Panc1 (cell line): ENCODE measurements at regions not wholly inside any gene's neighbourhood (a gene's known extent, or its start where the extent isn't known, plus 50 kb on each side); places are given as distances from the start of the nearest gene placed in this dataset.
"Not testable (repeated sequence)": the region's sequence is repeated elsewhere in the genome, so short reads cannot be mapped to it uniquely, and the experiment has no call there.

Experiments
- ATAC-seq: fragments of 200-7000 bp; cut with Tn5 transposase; 2 replicates; pipeline ENCODE4 v1.9.1; 2020; ENCODE audit warnings: mild to moderate bottlenecking, moderate library complexity
- BruUV-seq: library from RNA; stranded (reverse); fragments of 400-500 nt; replicated peaks from 2 replicates; lab custom pipeline; 2021; lab: Mats Ljungman, UMichigan
- CTCF ChIA-PET: fragments of 300-600 bp; sonication (Branson Sonifier 250); formaldehyde crosslinking; loops from one replicate; lab custom pipeline; 2022; ENCODE audit warnings: antibody characterized with exemption; lab: Charles Lee
- POLR2A ChIA-PET: fragments of 300-600 bp; sonication (Branson Sonifier 250); formaldehyde crosslinking; loops from one replicate; lab custom pipeline; 2022; ENCODE audit warnings: antibody characterized with exemption; lab: Charles Lee
- DNase-seq: peaks from one replicate; pipeline ENCODE4 v3.0.0-alpha.2; 2010; ENCODE audit warnings: low read depth, low spot score
- H3K27ac ChIP-seq: 2 replicates; pipeline ENCODE4 v1.5.1; 2011; ENCODE audit warnings: mild to moderate bottlenecking, low read length, inconsistent platforms
- H3K27me3 ChIP-seq: fragments of 200-500 bp; sonication (Bioruptor generic); 2 replicates; pipeline ENCODE4 v1.6.0; 2014; ENCODE audit warnings: low read length, inconsistent platforms; ENCODE audit not compliant: control insufficient read depth, insufficient read depth
- H3K36me3 ChIP-seq: fragments of 200-500 bp; sonication (Bioruptor generic); 2 replicates; pipeline ENCODE4 v1.5.1; 2014; ENCODE audit warnings: inconsistent platforms, mild to moderate bottlenecking, low read length, moderate library complexity; ENCODE audit not compliant: control insufficient read depth, insufficient read depth
- H3K4me1 ChIP-seq: 2 replicates; pipeline ENCODE4 v1.5.1; 2011; ENCODE audit warnings: inconsistent platforms, mild to moderate bottlenecking, low read length, moderate library complexity; ENCODE audit not compliant: control insufficient read depth, insufficient read depth
- H3K4me3 ChIP-seq, 2 experiments: 2 replicates each; pipeline ENCODE4 v1.5.1; 2011 to 2012; ENCODE audit warnings: low read depth in 2 of 2, low read length in 2 of 2, mild to moderate bottlenecking in 2 of 2, inconsistent platforms in 1 of 2, moderate library complexity in 1 of 2
- H3K9me3 ChIP-seq: fragments of 200-500 bp; sonication (Bioruptor generic); 2 replicates; pipeline ENCODE4 v1.5.1; 2014; ENCODE audit warnings: low read depth, mild to moderate bottlenecking, inconsistent platforms, low read length, moderate library complexity; ENCODE audit not compliant: control insufficient read depth, insufficient read depth
- POLR2AphosphoS5 ChIP-seq: IDR thresholded peaks from 2 replicates; pipeline ENCODE4 v1.6.1; 2012; ENCODE audit warnings: mild to moderate bottlenecking, low read depth, low read length, moderate library complexity
- SIN3A ChIP-seq: IDR thresholded peaks from 2 replicates; pipeline ENCODE4 v1.6.1; 2012; ENCODE audit warnings: low read depth, mild to moderate bottlenecking, low read length, moderate library complexity, borderline replicate concordance; ENCODE audit not compliant: insufficient read depth
- TCF7L2 ChIP-seq: IDR thresholded peaks from 2 replicates; pipeline ENCODE4 v1.6.1; 2011; ENCODE audit warnings: mild to moderate bottlenecking, low read depth, low read length, inconsistent platforms
- in situ Hi-C: cut with HindIII; loops from 2 replicates; pipeline ENCODE4 v1.10.0; 2016; ENCODE audit warnings: low sequenced_read_pairs, low pct_unique_long_range_greater_than_20kb
- intact Hi-C: fragments of 100-400 bp; cut with micrococcal nuclease; formaldehyde crosslinking; loops from one replicate; pipeline ENCODE4 v1.10.0; 2022; ENCODE audit not compliant: unreplicated experiment
- TF ChIP-seq, protein P1 (sequence below), 2 experiments: IDR thresholded peaks; 2 replicates each; pipeline ENCODE4 v1.6.1; 2011 to 2012; ENCODE audit warnings: low read depth in 2 of 2, control low read depth in 1 of 2, low read length in 1 of 2, mild to moderate bottlenecking in 1 of 2, moderate library complexity in 1 of 2; ENCODE audit not compliant: insufficient read depth in 1 of 2
- TF ChIP-seq, protein P2 (sequence below): fragments of 450-650 bp; IDR thresholded peaks from 2 replicates; pipeline ENCODE4 v1.5.1; 2017; ENCODE audit warnings: mild to moderate bottlenecking

DNA sequence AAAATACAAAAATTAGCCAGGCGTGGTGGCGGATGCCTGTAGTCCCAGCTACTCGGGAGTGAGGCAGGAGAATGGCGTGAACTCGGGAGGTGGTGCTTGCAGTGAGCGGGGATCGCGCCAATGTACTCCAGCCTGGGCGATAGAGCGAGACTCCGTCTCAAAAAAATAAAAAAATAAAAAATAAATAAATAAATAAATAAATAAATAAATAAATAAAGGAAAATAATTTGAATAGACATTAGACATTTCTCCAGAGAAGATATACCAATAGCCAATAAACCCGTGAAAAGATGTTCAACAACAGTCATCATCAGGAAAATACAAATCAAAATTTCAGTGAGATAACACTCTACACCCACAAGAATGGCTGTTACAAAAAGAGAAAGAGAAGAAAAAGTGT is 1302.4 kb upstream of the GYPC start:
- intact Hi-C loops, DNase-seq, H3K4me1 ChIP-seq, BruUV-seq, H3K27ac ChIP-seq, ATAC-seq, POLR2A ChIA-PET, CTCF ChIA-PET, in situ Hi-C loops, H3K36me3 ChIP-seq, H3K27me3 ChIP-seq, H3K4me3 ChIP-seq, H3K9me3 ChIP-seq: not testable (repeated sequence)

DNA sequence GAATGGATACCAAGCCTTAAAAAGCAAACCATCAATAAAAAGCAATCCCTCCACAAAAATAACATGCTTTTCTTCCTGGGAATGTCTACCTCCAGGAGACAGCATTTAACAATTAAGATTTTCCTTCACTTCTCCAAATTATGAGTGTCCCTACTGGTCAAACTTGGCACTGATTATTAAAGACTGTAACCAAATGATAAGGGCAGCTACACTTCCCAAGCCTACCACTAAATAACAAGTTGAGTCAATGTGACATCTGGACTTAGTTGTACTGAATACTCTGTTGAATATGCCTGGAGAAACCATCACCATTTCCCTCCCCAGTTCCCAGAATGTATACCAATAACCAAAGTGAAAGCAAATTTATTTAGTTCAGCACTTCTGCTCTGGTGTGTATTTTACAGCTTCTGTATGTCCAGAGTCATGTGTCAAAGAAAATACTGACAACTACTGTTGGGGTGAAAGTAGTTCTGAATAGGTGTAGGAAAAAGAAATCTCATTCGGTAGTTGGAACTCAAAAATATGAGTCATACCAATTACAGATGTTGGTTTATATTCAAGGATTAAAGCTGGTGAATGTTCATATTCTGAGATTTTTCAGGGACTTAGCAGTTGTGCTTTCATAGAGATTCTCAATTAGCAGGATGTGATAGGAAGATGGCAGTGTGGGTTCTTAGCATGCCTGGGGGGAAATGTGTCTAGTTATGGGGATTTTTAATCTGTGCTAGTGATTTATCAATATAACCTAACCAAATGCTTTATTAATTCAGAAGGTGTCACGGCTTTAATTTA is 1291.6 kb upstream of the GYPC start:
- BruUV-seq = no TSS peak
- in situ Hi-C loops (no loop called here), intact Hi-C loops (no loop called here)
- no peaks in the 10 kb centered on the region for H3K27me3 ChIP-seq
- ATAC-seq = no peak
- no peak overlapping the region for H3K27ac ChIP-seq
- no peaks in the 10 kb centered on the region for H3K4me1 ChIP-seq
- no peak overlapping the region for H3K4me3 ChIP-seq
- H3K36me3 ChIP-seq = no peaks in the 10 kb centered on the region
- POLR2A ChIA-PET = no interaction called here
- CTCF ChIA-PET = no interaction called here
- TF ChIP-seq, protein P1, sequence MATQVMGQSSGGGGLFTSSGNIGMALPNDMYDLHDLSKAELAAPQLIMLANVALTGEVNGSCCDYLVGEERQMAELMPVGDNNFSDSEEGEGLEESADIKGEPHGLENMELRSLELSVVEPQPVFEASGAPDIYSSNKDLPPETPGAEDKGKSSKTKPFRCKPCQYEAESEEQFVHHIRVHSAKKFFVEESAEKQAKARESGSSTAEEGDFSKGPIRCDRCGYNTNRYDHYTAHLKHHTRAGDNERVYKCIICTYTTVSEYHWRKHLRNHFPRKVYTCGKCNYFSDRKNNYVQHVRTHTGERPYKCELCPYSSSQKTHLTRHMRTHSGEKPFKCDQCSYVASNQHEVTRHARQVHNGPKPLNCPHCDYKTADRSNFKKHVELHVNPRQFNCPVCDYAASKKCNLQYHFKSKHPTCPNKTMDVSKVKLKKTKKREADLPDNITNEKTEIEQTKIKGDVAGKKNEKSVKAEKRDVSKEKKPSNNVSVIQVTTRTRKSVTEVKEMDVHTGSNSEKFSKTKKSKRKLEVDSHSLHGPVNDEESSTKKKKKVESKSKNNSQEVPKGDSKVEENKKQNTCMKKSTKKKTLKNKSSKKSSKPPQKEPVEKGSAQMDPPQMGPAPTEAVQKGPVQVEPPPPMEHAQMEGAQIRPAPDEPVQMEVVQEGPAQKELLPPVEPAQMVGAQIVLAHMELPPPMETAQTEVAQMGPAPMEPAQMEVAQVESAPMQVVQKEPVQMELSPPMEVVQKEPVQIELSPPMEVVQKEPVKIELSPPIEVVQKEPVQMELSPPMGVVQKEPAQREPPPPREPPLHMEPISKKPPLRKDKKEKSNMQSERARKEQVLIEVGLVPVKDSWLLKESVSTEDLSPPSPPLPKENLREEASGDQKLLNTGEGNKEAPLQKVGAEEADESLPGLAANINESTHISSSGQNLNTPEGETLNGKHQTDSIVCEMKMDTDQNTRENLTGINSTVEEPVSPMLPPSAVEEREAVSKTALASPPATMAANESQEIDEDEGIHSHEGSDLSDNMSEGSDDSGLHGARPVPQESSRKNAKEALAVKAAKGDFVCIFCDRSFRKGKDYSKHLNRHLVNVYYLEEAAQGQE (IDR thresholded peaks at IDR 0.05; ENCODE audit: insufficient read depth in 1 of 2, low read depth in 2 of 2, low read length in 1 of 2) = no peak
- TF ChIP-seq TCF7L2 (no peak), POLR2AphosphoS5 (no peak), SIN3A (no peak)
- TF ChIP-seq, protein P2, sequence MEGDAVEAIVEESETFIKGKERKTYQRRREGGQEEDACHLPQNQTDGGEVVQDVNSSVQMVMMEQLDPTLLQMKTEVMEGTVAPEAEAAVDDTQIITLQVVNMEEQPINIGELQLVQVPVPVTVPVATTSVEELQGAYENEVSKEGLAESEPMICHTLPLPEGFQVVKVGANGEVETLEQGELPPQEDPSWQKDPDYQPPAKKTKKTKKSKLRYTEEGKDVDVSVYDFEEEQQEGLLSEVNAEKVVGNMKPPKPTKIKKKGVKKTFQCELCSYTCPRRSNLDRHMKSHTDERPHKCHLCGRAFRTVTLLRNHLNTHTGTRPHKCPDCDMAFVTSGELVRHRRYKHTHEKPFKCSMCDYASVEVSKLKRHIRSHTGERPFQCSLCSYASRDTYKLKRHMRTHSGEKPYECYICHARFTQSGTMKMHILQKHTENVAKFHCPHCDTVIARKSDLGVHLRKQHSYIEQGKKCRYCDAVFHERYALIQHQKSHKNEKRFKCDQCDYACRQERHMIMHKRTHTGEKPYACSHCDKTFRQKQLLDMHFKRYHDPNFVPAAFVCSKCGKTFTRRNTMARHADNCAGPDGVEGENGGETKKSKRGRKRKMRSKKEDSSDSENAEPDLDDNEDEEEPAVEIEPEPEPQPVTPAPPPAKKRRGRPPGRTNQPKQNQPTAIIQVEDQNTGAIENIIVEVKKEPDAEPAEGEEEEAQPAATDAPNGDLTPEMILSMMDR = no peak
- H3K9me3 ChIP-seq = no peaks in the 10 kb centered on the region
- DNase-seq = no peak

DNA sequence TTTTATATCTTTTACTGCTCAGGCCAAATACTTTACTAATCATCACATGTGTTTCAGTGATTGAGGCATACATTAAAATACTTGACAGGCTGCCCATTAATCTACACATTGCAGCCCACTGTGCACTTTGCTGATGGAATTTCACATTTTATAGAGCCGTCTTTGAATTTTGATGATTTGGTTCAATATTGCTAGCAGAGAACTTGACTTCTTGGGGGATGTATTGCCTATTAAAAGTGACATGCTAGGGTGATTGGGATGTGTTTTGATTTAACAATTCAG is 1291.0 kb upstream of the GYPC start:
- no peak for ATAC-seq
- Histone ChIP-seq H3K27me3 (no peaks in the 10 kb centered on the region), H3K36me3 (no peaks in the 10 kb centered on the region), H3K4me3 (no peak overlapping the region), H3K27ac (no peak overlapping the region), H3K9me3 (no peaks in the 10 kb centered on the region), H3K4me1 (no peaks in the 10 kb centered on the region)
- TF ChIP-seq POLR2AphosphoS5 = no peak
- TF ChIP-seq, protein P2 = no peak
- TF ChIP-seq, protein P1 (IDR thresholded peaks at IDR 0.05; ENCODE audit: insufficient read depth in 1 of 2, low read depth in 2 of 2, low read length in 1 of 2) = no peak
- TF ChIP-seq SIN3A = no peak
- TF ChIP-seq TCF7L2 = no peak
- ChIA-PET POLR2A (no interaction called here), CTCF (no interaction called here)
- in situ Hi-C loops (no loop called here), intact Hi-C loops (no loop called here)
- BruUV-seq = no TSS peak
- DNase-seq = no peak
